DOHH2 (cell line): ENCODE measurements at regions not wholly inside any gene's neighbourhood (a gene's known extent, or its start where the extent isn't known, plus 50 kb on each side); places are given as distances from the start of the nearest gene placed in this dataset.

Experiments used
- H3F3A ChIP-seq: fragments of 200-600 bp; sonication (generic), shearing (Covaris generic); 2 replicates; pipeline ENCODE4 v1.6.0; 2016; ENCODE audit warnings: antibody characterized with exemption, mild to moderate bottlenecking; ENCODE audit not compliant: control insufficient read depth, insufficient read depth
- H3K27ac ChIP-seq: fragments of 200-600 bp; sonication (generic); 2 replicates; pipeline ENCODE4 v1.5.1; 2014; ENCODE audit warnings: low read depth, mild to moderate bottlenecking, low read length, moderate library complexity
- H3K27me3 ChIP-seq: fragments of 200-600 bp; sonication (generic); 2 replicates; pipeline ENCODE4 v1.6.1; 2014; ENCODE audit warnings: mild to moderate bottlenecking, low read length, mixed read lengths; ENCODE audit not compliant: control insufficient read depth
- H3K36me3 ChIP-seq: fragments of 200-600 bp; sonication (generic); 2 replicates; pipeline ENCODE4 v1.6.1; 2014; ENCODE audit warnings: mild to moderate bottlenecking, low read length, moderate library complexity, mixed read lengths; ENCODE audit not compliant: control insufficient read depth
- H3K4me1 ChIP-seq: fragments of 200-600 bp; sonication (generic); 2 replicates; pipeline ENCODE4 v1.6.1; 2014; ENCODE audit warnings: mild to moderate bottlenecking, low read length, mixed read lengths; ENCODE audit not compliant: control insufficient read depth
- H3K4me2 ChIP-seq: fragments of 200-600 bp; sonication (generic); 2 replicates; pipeline ENCODE4 v1.6.0; 2014; ENCODE audit warnings: mild to moderate bottlenecking, low read length, moderate library complexity
- H3K4me3 ChIP-seq: fragments of 200-600 bp; sonication (generic); 2 replicates; pipeline ENCODE4 v1.5.1; 2014; ENCODE audit warnings: mild to moderate bottlenecking, low read length, mixed read lengths
- H3K79me2 ChIP-seq: fragments of 200-600 bp; sonication (generic); 2 replicates; pipeline ENCODE4 v1.6.1; 2014; ENCODE audit warnings: mild to moderate bottlenecking, low read length, mixed read lengths; ENCODE audit not compliant: control insufficient read depth
- H3K9me2 ChIP-seq: fragments of 200-600 bp; sonication (generic); replicated peaks from 2 replicates; pipeline ENCODE4 v1.6.1; 2014; ENCODE audit warnings: mild to moderate bottlenecking, low read length, mixed read lengths; ENCODE audit not compliant: control insufficient read depth
- H3K9me3 ChIP-seq: fragments of 200-600 bp; sonication (generic); 2 replicates; pipeline ENCODE4 v1.6.1; 2014; ENCODE audit warnings: antibody characterized with exemption, low read length, mixed read lengths; ENCODE audit not compliant: control insufficient read depth, insufficient read depth
- H4K20me1 ChIP-seq: fragments of 200-600 bp; sonication (generic); 2 replicates; pipeline ENCODE4 v1.6.0; 2014; ENCODE audit warnings: low read depth, mild to moderate bottlenecking, antibody characterized with exemption, low read length, moderate library complexity; ENCODE audit not compliant: control insufficient read depth, insufficient read depth
- CTCF ChIP-seq: fragments of 200-600 bp; sonication (generic); IDR thresholded peaks from one replicate; pipeline ENCODE4 v1.5.1; 2014; ENCODE audit warnings: antibody characterized with exemption, mild to moderate bottlenecking, low read depth, low read length; ENCODE audit not compliant: poor library complexity, severe bottlenecking
- EZH2phosphoT487 ChIP-seq: fragments of 200-600 bp; sonication (generic); IDR thresholded peaks from 2 replicates; pipeline ENCODE4 v1.6.1; 2017; ENCODE audit warnings: borderline replicate concordance, mild to moderate bottlenecking, antibody characterized with exemption, low read length, moderate library complexity, mixed read lengths

DNA sequence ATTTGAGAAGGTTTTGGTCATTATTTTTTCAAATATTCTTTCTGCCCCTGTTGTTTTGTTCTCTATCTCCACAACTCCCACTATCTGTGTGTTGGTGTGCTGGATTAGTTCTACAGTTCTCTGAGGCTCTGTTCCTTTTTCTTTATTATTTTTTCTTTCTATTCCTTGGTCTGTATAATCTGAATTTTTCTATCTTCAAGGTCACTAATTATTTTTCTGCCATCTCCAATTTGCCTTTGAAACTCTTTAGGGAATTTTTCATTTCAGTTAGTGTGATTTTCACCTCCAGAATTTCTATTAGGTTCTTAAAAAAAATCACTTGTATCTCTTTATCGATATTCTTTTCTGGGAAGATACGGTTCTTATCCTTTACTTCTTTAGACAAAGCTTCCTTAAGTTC lies 82.1 kb upstream of the GGTLC1 start:
- no peaks in the 10 kb centered on the region for H3F3A ChIP-seq
- no peaks in the 10 kb centered on the region for H4K20me1 ChIP-seq
- H3K27me3 ChIP-seq, result no peaks in the 10 kb centered on the region
- H3K9me2 ChIP-seq, result no peaks in the 10 kb centered on the region
- TF ChIP-seq CTCF (no peak), EZH2phosphoT487 (no peak)
- H3K27ac ChIP-seq, result no peak overlapping the region
- no peak overlapping the region for H3K4me3 ChIP-seq
- no peaks in the 10 kb centered on the region for H3K79me2 ChIP-seq
- no peaks in the 10 kb centered on the region; the same call in 1 of the 2 replicates for H3K9me3 ChIP-seq
- no peaks in the 10 kb centered on the region for H3K4me1 ChIP-seq
- no peak overlapping the region for H3K4me2 ChIP-seq
- no peaks in the 10 kb centered on the region for H3K36me3 ChIP-seq

- no peaks in the 10 kb centered on the region for H4K20me1 ChIP-seq
- H3K9me3 ChIP-seq, result no peaks in the 10 kb centered on the region
- H3F3A ChIP-seq, result no peaks in the 10 kb centered on the region
- no peaks in the 10 kb centered on the region for H3K27me3 ChIP-seq
- H3K4me3 ChIP-seq, result no peak overlapping the region
- H3K9me2 ChIP-seq, result no peaks in the 10 kb centered on the region
- no peak for TF ChIP-seq EZH2phosphoT487
- TF ChIP-seq CTCF, result no peak
- no peaks in the 10 kb centered on the region for H3K79me2 ChIP-seq
- no peak overlapping the region for H3K4me2 ChIP-seq
- no peaks in the 10 kb centered on the region for H3K4me1 ChIP-seq
- H3K27ac ChIP-seq, result no peak overlapping the region
- no peaks in the 10 kb centered on the region for H3K36me3 ChIP-seq
These were observed 77.6 kb upstream of the GGTLC1 start for GRCh38 chr20:24066076-24066700.

GRCh38 chr20:24064915-24065314 lies 76.3 kb upstream of the GGTLC1 start:
- Histone ChIP-seq H3K27me3 (no peaks in the 10 kb centered on the region), H3K36me3 (no peaks in the 10 kb centered on the region), H3K27ac (no peak overlapping the region), H3K4me1 (no peaks in the 10 kb centered on the region), H3K4me2 (no peak overlapping the region), H3K4me3 (no peak overlapping the region), H4K20me1 (no peaks in the 10 kb centered on the region), H3K9me3 (no peaks in the 10 kb centered on the region), H3K79me2 (no peaks in the 10 kb centered on the region), H3K9me2 (no peaks in the 10 kb centered on the region), H3F3A (no peaks in the 10 kb centered on the region)
- TF ChIP-seq CTCF (no peak), EZH2phosphoT487 (no peak)
